GM12878 (cell line): ENCODE measurements at regions not wholly inside any gene's neighbourhood (a gene's known extent, or its start where the extent isn't known, plus 50 kb on each side); places are given as distances from the start of the nearest gene placed in this dataset.

Experiments
- ATAC-seq: fragments of 200-7000 bp; cut with Tn5 transposase; 3 replicates; pipeline ENCODE4 v1.9.1; 2020; ENCODE audit warnings: mild to moderate bottlenecking, moderate library complexity
- BruUV-seq: library from RNA; stranded (reverse); fragments of 400-500 nt; replicated peaks from 2 replicates; lab custom pipeline; 2021; lab: Mats Ljungman, UMichigan
- CTCF ChIA-PET: fragments of 300-600 bp; sonication (Branson Sonifier 250); formaldehyde crosslinking; extraction: SDS; loops from one replicate; lab custom pipeline; 2021; ENCODE audit warnings: inconsistent platforms; lab: Yijun Ruan, JAX
- POLR2A ChIA-PET: fragments of 350-600 bp; formaldehyde crosslinking; extraction: SDS; loops from one replicate; lab custom pipeline; 2021; ENCODE audit warnings: inconsistent platforms; lab: Charles Lee
- RAD21 ChIA-PET: fragments of 300-600 bp; sonication (Branson Sonifier 250); formaldehyde crosslinking; loops from one replicate; lab custom pipeline; 2023; ENCODE audit warnings: antibody characterized with exemption; ENCODE audit not compliant: unreplicated experiment; lab: Charles Lee
- SMC1A ChIA-PET: fragments of 300-600 bp; sonication (Branson Sonifier 250); formaldehyde crosslinking; loops from one replicate; lab custom pipeline; 2023; ENCODE audit not compliant: unreplicated experiment, uncharacterized antibody; lab: Charles Lee
- DNase-seq: peaks from one replicate; pipeline ENCODE4 v3.0.0-alpha.2; 2011; ENCODE audit warnings: low read depth, low spot score
- FAIRE-seq: peaks from 3 replicates; lab custom pipeline; 2011; peaks lifted over from hg19 to GRCh38; lab: Jason Lieb, UNC
- H2AFZ ChIP-seq: 2 replicates; pipeline ENCODE4 v1.6.0; 2011; ENCODE audit warnings: low read depth, low read length, control low read depth; ENCODE audit not compliant: control insufficient read depth
- H3K27ac ChIP-seq: 2 replicates; pipeline ENCODE4 v1.5.1; 2011; ENCODE audit warnings: control low read depth; ENCODE audit not compliant: control insufficient read depth, insufficient read depth
- H3K27me3 ChIP-seq, 2 experiments: replicated peaks in 1 of 2; 2 replicates each; pipeline versions ENCODE4 v1.6.0 to v1.6.1; 2011; ENCODE audit warnings: low read length in 1 of 2; ENCODE audit not compliant: control insufficient read depth in 2 of 2, insufficient read depth in 2 of 2
- H3K36me3 ChIP-seq, 2 experiments: 2 replicates each; pipeline ENCODE4 v1.5.1; 2011; ENCODE audit warnings: low read length in 1 of 2; ENCODE audit not compliant: control insufficient read depth in 2 of 2, insufficient read depth in 2 of 2
- H3K4me1 ChIP-seq: 2 replicates; pipeline ENCODE4 v1.6.1; 2011; ENCODE audit warnings: mild to moderate bottlenecking, low read length, moderate library complexity, mixed read lengths; ENCODE audit not compliant: control insufficient read depth, insufficient read depth
- H3K4me2 ChIP-seq: 2 replicates; pipeline ENCODE4 v1.6.0; 2011; ENCODE audit warnings: control low read depth; ENCODE audit not compliant: control insufficient read depth, insufficient read depth
- H3K4me3 ChIP-seq: fragments of 200-600 bp; sonication (generic); 2 replicates; pipeline ENCODE4 v1.5.1; 2016
- H3K79me2 ChIP-seq: 2 replicates; pipeline ENCODE4 v1.6.0; 2011; ENCODE audit warnings: low read length; ENCODE audit not compliant: control insufficient read depth, insufficient read depth
- H3K9ac ChIP-seq: 2 replicates; pipeline ENCODE4 v1.8.0; 2011; ENCODE audit warnings: low read length, control low read depth, mixed read lengths; ENCODE audit not compliant: control insufficient read depth, insufficient read depth
- H3K9me3 ChIP-seq: replicated peaks from 3 replicates; pipeline ENCODE4 v1.5.1; 2011; ENCODE audit warnings: mild to moderate bottlenecking, low read length; ENCODE audit not compliant: control insufficient read depth, insufficient read depth
- H4K20me1 ChIP-seq: 2 replicates; pipeline ENCODE4 v1.6.0; 2011; ENCODE audit not compliant: control insufficient read depth, insufficient read depth
- ASH2L ChIP-seq: fragments of 300-600, 200-600 bp; sonication (generic); IDR thresholded peaks from 2 replicates; pipeline ENCODE4 v1.6.1; 2017; ENCODE audit warnings: low read depth, mild to moderate bottlenecking, borderline replicate concordance
- CEBPZ ChIP-seq: fragments of 150-350 bp; IDR thresholded peaks from 2 replicates; pipeline ENCODE4 v1.6.1; 2016; ENCODE audit warnings: low read depth, low read length
- ESRRA ChIP-seq: IDR thresholded peaks from 2 replicates; pipeline ENCODE4 v1.6.1; 2012; ENCODE audit warnings: mild to moderate bottlenecking, low read length, improper control_type of control experiment
- HCFC1 ChIP-seq: fragments of 150-350 bp; IDR thresholded peaks from 2 replicates; pipeline ENCODE4 v1.6.1; 2014; ENCODE audit warnings: low read length
- HDAC2 ChIP-seq: fragments of 200-600 bp; sonication (generic); IDR thresholded peaks from 2 replicates; pipeline ENCODE4 v1.6.1; 2017
- MXI1 ChIP-seq: fragments of 150-350 bp; IDR thresholded peaks from 2 replicates; pipeline ENCODE4 v1.6.1; 2011; ENCODE audit warnings: low read depth, mild to moderate bottlenecking, inconsistent platforms, low read length, improper control_type of control experiment
- PBX3 ChIP-seq: IDR thresholded peaks from 2 replicates; pipeline ENCODE4 v1.6.1; 2011; ENCODE audit warnings: mild to moderate bottlenecking, low read depth, low read length, moderate library complexity; ENCODE audit not compliant: insufficient replicate concordance
- POLR2A ChIP-seq: IDR thresholded peaks from 2 replicates; pipeline ENCODE4 v1.6.1; 2011; ENCODE audit warnings: low read depth, mild to moderate bottlenecking, low read length
- POU2F2 ChIP-seq: IDR thresholded peaks from 3 replicates; pipeline ENCODE4 v1.6.1; 2011; ENCODE audit warnings: low read depth, mild to moderate bottlenecking, low read length, borderline replicate concordance
- SMARCA5 ChIP-seq: fragments of 450-650 bp; IDR thresholded peaks from 2 replicates; pipeline ENCODE4 v1.6.1; 2017; ENCODE audit warnings: mild to moderate bottlenecking
- TBL1XR1 ChIP-seq: IDR thresholded peaks from 2 replicates; pipeline ENCODE4 v1.6.1; 2012; ENCODE audit warnings: low read depth, low read length, improper control_type of control experiment
- TCF12 ChIP-seq: IDR thresholded peaks from 2 replicates; pipeline ENCODE4 v1.6.1; 2011; ENCODE audit warnings: low read depth, mild to moderate bottlenecking, low read length
- USF1 ChIP-seq: IDR thresholded peaks from 2 replicates; pipeline ENCODE4 v1.6.1; 2011; ENCODE audit warnings: borderline replicate concordance, low read depth, mild to moderate bottlenecking, moderate library complexity, mixed read lengths, low read length; ENCODE audit not compliant: insufficient read depth; ENCODE audit errors: extremely low read length
- ZBTB4 ChIP-seq: fragments of 450-650 bp; formaldehyde crosslinking; IDR thresholded peaks from 2 replicates; pipeline ENCODE4 v1.4.0; 2022; ENCODE audit warnings: mild to moderate bottlenecking, moderate library complexity
- ZNF24 ChIP-seq: fragments of 450-650 bp; IDR thresholded peaks from 2 replicates; pipeline ENCODE4 v1.6.1; 2017; ENCODE audit warnings: antibody characterized with exemption, mild to moderate bottlenecking
- ZSCAN29 ChIP-seq: fragments of 450-650 bp; IDR thresholded peaks from 2 replicates; pipeline ENCODE4 v1.6.1; 2017; ENCODE audit warnings: mild to moderate bottlenecking, moderate library complexity
- WGBS: methylation state at CpG from one replicate; pipeline ENCODE4 v1.1.6; 2016; ENCODE audit warnings: low lambda C conversion rate; ENCODE audit not compliant: insufficient replicate concordance, insufficient coverage; ENCODE audit errors: missing lambda C conversion rate; 5-methylcytosine and 5-hydroxymethylcytosine counted together
- in situ Hi-C: fragments of 300-500 bp; cut with MboI; formaldehyde crosslinking; loops from 9 replicates; pipeline ENCODE4 v1.14.3; 2018; ENCODE audit warnings: mixed read lengths
- intact Hi-C: fragments of 100-400 bp; cut with micrococcal nuclease; formaldehyde crosslinking; loops from one replicate; pipeline ENCODE4 v1.14.2; 2022; ENCODE audit not compliant: unreplicated experiment

GRCh38 chr2:16090650-16091575 is 150.6 kb downstream of the MYCN start:
- no peak overlapping the region for H3K4me2 ChIP-seq
- H4K20me1 ChIP-seq = no peaks in the 10 kb centered on the region
- no TSS peak for BruUV-seq
- no peaks in the 10 kb centered on the region for H3K4me1 ChIP-seq
- no peaks in the 10 kb centered on the region; a peak in 1 of 4 replicates for H3K27me3 ChIP-seq
- SMC1A ChIA-PET = no interaction called here
- DNase-seq (no peak), ATAC-seq (no peak), FAIRE-seq (no peak)
- RAD21 ChIA-PET = no interaction called here
- WGBS = 35% methylated on average over 15 of the region's 15 CpGs
- H3K9ac ChIP-seq = no peak overlapping the region
- no peak overlapping the region for H3K4me3 ChIP-seq
- in situ Hi-C loops = no loop called here
- intact Hi-C loops = no loop called here
- POLR2A ChIA-PET = interaction anchor here (0.6 kb wide), 1 partner anchor 564 kb away, joined by 5 read pairs; no protein-coding TSS in a partner anchor
- no peak overlapping the region for H2AFZ ChIP-seq
- CTCF ChIA-PET = no interaction called here
- H3K79me2 ChIP-seq = no peaks in the 10 kb centered on the region
- no peak overlapping the region for H3K27ac ChIP-seq
- H3K36me3 ChIP-seq = no peaks in the 10 kb centered on the region
- H3K9me3 ChIP-seq = no peaks in the 10 kb centered on the region
- TF ChIP-seq PBX3 (no peak), ZBTB4 (CRISPR knock-in tag) (no peak), TCF12 (no peak), ZNF24 (no peak), CEBPZ (no peak), HDAC2 (no peak), POLR2A (no peak), POU2F2 (no peak), ESRRA (no peak), ASH2L (no peak), ZSCAN29 (no peak), HCFC1 (no peak), TBL1XR1 (no peak), SMARCA5 (no peak), USF1 (no peak), MXI1 (no peak)
